KBM-7 (cell line): ENCODE measurements at regions not wholly inside any gene's neighbourhood (a gene's known extent, or its start where the extent isn't known, plus 50 kb on each side); places are given as distances from the start of the nearest gene placed in this dataset.

ENCODE experiments used
- DNase-seq: peaks from one replicate; pipeline ENCODE4 v3.0.0-alpha.2; 2015
- in situ Hi-C: fragments of 300-500 bp; cut with MboI; formaldehyde crosslinking; loops from 2 replicates; pipeline ENCODE4 v1.14.3; 2020; ENCODE audit warnings: low sequenced_read_pairs, low pct_unique_long_range_greater_than_20kb, mixed read lengths

DNA sequence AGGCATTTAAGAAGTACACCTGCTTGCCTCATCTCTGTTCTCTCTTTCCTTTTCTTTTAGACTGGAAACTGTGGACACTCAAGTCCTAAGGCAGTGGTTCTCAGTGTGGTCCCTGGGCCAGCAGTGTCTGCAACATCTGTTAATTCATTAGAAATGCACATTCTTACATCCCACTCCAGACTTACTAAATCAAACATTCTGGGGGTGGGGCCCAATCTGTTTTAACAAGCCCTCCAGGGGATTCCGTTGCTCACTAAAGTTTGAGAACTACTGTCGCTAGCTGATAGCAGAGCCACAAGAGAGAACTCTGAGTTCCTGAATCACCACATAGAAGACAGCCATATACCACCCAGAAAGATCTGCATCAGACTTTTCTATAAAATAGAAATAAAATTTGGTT lies 430.6 kb downstream of the BCOR start:
- DNase-seq, result no peak
- in situ Hi-C loops, result no loop called here

DNA sequence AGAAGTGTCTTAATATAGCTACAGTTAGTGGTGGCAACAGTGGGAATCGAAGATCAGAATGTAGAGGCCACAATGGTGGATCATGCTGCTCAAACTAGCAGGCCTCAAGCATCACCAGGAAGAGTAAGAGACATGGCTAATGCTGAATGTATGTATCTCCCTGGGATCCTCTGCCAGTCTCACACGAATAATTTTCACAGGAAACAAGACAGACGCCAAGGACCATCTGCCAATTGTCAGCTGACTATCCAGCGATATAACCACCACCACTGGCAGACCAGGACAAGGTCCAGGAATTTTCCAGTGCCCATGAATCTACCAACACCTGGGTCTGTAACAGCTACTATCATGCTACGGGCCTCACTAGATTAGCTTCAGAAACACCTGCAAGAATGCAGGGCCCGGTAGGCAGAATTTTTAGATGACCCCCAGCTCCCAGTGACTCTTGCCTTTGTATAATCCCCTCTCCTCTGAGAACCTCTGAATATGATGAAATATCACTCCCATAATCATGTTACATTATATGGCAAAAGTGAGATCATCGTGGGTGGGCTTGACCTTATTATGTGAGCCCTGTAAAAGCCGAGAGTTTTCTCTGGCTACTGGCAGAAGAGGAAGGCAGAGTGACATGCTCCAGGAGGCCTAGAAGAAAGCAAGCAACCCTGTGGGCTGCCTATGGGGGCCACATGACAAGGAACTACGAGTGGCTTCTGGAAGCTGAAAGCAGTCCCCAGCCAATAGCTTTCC lies 429.8 kb downstream of the BCOR start:
- in situ Hi-C loops, result no loop called here
- DNase-seq, result no peak

DNA sequence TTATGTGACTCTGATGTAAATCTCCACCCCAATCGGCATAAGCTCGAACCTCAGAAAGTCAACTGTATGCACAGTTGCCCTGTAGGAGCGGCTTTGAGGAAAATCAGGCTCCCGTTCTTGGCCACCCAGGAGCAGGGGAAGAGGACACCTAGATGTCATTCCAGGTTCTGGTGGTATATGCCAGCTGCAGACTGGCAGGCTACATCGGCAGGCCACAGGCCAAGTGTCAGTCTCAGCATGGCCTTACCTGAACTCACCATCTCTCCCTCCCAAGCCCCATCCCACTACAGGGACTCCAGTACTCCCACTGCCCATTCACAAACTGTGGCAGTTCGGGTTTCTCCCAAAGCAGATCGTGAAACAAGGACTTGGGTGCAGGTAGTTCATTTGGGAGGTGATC lies 428.1 kb downstream of the BCOR start:
- DNase-seq, result no peak

GRCh38 chrX:39670281-39670680 lies 427.5 kb downstream of the BCOR start:
- in situ Hi-C loops, result no loop called here
- no peak for DNase-seq

More for the DNA sequence above, 428.1 kb downstream of the BCOR start:
- in situ Hi-C loops, result no loop called here

DNA sequence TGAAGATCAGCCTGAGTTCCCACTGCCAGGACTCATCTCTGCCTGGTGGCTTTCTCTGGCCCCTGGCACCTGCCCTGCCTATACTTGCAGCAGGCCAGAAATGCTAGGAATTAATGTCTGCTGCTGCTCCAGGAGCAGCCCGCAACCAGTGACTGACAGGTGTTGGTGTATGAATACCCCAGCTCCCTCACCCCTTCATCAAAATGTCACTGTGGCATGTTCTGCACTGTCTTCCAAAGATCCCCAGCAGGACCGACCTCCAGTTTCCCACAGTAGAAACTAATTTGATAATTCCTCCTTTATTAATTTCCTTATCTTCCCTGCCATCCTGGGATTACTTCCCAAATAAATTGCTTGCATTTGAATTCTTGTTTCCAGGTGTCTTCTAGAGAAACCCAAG lies 425.4 kb downstream of the BCOR start:
- DNase-seq, result no peak
- in situ Hi-C loops, result no loop called here

DNA sequence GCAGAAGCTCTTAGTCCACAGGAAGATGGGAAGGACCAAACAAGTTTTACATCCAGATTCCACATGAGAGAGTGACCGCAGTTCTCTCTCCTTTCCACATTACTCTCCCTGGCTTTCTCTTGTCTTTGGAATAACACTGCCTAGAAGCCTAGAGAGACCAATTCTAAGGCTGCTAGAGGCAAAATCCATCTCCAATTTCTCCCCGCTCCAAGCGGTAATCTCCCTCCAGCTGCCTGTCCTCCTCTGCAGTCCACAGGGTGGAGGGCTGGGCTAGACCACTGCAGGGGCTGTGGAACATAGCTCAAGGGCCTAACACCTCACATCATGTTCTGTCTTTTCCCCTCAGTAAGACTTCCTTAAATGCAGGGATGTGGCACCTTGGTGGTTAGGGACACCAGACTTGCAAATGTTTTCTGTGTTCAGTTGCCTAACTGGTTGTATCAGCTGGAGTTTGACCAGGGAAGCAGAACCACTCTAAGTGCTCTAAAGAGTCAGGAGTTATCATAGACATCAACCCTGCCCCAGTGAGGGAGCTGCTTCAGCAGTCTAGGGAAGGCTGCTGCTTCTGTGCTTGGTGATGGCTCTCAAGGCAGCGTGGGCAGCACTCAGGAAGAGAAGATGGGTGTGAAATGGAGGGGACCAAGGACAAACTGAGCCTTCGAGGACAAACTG lies 423.1 kb downstream of the BCOR start:
- DNase-seq, result no peak
- in situ Hi-C loops, result no loop called here

GRCh38 chrX:39675162-39675553 lies 422.6 kb downstream of the BCOR start:
- in situ Hi-C loops, result no loop called here
- no peak for DNase-seq

DNA sequence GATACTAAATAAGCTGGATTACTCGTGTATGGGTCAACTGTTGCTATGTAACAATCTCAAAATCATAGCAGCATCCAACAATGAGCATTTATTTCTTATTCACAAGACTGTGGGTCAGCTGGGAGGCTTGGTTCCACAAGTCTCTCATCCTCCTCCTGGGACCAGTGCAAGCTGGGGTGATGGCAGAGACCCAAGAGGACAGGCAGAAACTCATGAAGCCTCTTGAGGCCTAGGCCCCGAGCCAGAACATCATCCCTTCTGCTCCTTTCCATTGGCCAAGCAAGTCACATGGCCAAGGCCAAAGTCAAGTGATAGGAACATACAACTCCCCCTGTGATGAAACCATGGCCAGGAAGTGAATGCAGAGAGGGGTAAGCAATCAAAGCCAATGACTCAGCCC lies 422.1 kb downstream of the BCOR start:
- in situ Hi-C loops, result no loop called here
- no peak for DNase-seq

- in situ Hi-C loops, result no loop called here
- DNase-seq, result no peak
These were observed 421.3 kb downstream of the BCOR start for GRCh38 chrX:39676434-39676833.

- in situ Hi-C loops, result no loop called here
- DNase-seq, result no peak
These were observed 420.2 kb downstream of the BCOR start for GRCh38 chrX:39677585-39677977.

GRCh38 chrX:39677978-39678791 lies 419.6 kb downstream of the BCOR start:
- in situ Hi-C loops, result no loop called here

GRCh38 chrX:39678914-39679313 lies 418.8 kb downstream of the BCOR start:
- in situ Hi-C loops, result no loop called here
- DNase-seq, result no peak

More at GRCh38 chrX:39677978-39678791, 419.6 kb downstream of the BCOR start:
- DNase-seq, result no peak

DNA sequence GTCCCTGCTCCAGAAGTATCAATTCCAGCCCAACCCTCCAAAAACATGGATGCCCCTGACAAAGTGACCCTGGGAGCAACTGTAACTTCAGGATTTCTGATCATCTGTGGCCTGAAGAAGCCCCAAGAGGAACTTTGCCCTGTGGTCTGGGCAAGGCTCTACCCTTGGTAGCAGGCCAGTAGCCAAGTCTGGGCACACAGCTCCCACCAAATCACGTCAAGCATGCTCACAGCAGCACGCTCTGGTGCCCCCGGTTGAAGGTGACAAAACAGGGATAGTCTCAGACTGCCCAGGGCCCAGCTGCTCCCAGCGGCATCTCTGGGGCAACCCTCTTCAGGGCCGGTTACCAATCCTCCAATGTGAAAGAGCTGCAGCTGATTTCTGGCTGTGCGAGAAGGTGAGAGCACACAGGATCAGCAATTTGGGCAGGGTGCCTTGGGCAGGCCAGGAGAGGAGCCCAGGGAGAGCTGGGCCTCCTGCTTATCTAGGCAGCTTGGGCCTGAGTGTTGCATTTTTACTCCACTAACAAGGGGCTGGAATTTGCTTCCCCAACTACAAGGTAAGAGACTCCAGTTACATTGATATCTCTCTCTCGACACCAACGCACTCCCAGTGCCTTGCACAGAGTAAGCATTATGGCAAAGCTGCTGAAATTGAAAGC lies 418.1 kb downstream of the BCOR start:
- in situ Hi-C loops, result no loop called here
- no peak for DNase-seq

- DNase-seq, result no peak
These were observed 415.9 kb downstream of the BCOR start for GRCh38 chrX:39681885-39682284.

DNA sequence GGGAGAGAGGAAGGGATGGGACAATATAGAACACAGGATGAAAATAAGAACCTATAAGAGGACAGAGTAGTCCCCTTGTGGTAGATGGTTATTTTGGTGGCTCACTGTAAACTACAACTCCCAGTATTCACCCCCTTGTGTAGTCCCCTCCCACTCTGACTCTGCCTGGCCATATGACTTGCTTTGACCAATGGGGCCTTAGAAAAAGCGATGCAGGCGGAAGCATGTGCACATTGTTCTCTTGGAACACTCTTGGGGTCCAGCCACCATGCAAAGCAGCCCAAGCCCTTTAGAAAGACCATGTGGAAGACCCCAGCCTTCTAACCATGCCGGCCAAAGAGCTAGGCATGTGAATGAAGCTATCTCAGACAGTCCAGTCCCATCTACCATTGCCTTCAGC lies 415.0 kb downstream of the BCOR start:
- DNase-seq, result peak; percentile 35
- in situ Hi-C loops, result no loop called here

More at GRCh38 chrX:39681885-39682284, 415.9 kb downstream of the BCOR start:
- in situ Hi-C loops, result no loop called here

DNA sequence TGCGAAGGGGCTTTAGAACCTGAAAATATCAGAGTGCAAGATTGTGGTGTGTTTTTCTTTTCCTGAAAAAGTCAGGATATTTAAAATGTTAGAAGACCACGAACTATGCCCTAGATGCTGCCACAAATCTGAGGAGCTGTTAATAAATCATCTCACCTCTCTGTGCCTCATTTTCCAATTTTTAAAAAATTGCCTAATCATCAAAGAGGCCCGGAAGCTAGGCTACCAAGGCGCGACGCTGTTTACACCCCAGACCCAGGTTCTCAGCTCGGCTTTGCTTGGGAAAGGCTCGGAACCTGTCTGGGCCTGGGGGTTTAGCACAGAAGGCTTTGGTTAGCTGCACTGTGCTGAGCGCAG lies 409.6 kb downstream of the BCOR start:
- in situ Hi-C loops, result no loop called here
- DNase-seq, result no peak

DNA sequence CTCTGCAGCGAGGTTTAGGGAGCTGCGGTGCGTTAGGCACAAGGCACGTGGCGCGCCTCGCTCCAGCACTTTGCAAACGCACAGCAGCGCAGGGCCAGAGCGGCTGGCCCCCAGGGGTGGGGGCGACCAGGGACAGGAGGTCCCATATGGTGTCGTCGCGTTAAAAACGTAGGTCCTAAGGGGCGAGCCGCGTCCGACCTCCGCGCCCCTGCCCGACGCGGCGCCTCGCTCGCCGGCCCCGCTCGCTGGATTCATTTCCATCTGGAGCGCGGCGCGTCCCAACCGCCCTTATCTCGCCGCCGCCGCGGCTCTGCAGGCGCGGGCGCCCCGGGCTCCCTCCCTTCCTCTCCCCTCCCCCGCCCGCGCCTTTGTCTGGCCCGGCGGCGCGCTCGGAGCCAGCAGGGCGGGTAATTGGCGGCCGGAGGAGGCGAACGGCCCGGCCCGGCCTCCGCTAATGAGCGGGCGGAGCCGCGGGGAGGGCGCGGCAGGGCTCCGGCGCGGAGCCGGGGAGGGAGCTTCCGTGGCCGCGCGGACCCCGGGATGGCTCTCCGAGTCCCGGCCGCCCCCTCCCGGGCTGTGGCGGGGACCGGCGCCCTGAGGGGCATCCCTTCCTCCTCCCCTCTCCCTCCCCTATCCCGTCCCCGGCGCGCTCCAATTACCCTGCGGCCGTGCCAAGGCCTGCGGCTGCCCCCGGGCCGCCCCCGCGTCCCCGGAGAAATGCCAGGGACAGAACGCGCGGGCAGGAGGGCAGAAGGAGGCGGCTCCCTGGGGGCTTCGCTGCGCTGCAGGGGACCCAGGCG lies 409.0 kb downstream of the BCOR start:
- in situ Hi-C loops, result no loop called here
- DNase-seq, result peak; percentile 60

DNA sequence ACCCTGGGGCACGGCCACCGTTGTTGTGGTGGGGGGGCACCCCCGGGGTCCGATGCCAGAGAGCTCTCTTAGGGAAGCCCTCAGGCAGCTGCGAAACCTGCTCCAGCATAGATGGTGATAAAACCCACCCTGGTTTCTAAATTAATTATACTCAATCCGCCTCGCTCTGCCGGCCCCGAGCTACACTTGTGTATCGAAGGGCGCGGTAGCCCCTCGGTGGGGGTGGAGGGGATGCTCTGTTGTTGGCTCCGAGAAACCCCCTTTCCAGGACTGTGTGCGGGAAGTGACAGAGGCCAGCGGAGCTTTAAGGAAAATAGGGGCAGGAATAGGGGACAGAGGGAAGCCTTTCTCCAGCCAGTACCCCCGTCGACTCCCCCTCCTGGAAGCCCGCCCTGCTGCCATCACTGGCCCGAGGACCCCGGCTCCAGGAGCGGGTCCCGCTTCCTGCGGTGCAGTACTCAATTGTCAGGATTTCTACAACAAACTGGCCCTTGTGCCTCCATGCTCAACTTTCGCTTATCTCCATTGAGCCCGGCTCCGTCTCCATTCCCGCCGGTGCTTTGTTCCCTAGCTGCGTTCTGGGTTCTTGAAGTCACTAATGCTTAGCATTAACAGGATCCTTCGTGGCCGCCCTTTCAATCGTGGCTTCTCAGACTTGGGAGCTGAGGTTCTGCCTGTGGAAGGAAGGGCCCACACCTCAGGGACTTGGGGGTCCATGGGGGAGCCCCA lies 408.2 kb downstream of the BCOR start:
- in situ Hi-C loops, result no loop called here
- DNase-seq, result no peak
